Esophagus squamous epithelium (tissue), 4 donors: ENCODE measurements at regions not wholly inside any gene's neighbourhood (a gene's known extent, or its start where the extent isn't known, plus 50 kb on each side); places are given as distances from the start of the nearest gene placed in this dataset.

ENCODE experiments used
- CTCF ChIP-seq, 6 experiments: fragments of 450-650 bp in 4 of 6; fragments of 200-600 bp in 2 of 6; sonication (generic) in 2 of 6; IDR thresholded peaks; one replicate each; pipeline ENCODE4 v1.5.1; 2016 to 2019; ENCODE audit warnings: antibody characterized with exemption in 6 of 6, mild to moderate bottlenecking in 4 of 6, moderate library complexity in 4 of 6
- POLR2A ChIP-seq, 4 donors: fragments of 450-650 bp; IDR thresholded peaks; one replicate each; pipeline ENCODE4 v1.6.1; 2017; ENCODE audit warnings: antibody characterized with exemption in 4 of 4, mild to moderate bottlenecking in 4 of 4, moderate library complexity in 3 of 4

GRCh38 chr3:154701055-154701454 is 271.1 kb upstream of the GPR149 start:
- TF ChIP-seq CTCF (IDR thresholded peaks at IDR 0.05) (no peak), POLR2A (IDR thresholded peaks at IDR 0.05) (no peak)
